Epithelial cell of esophagus (primary cell): ENCODE measurements at regions not wholly inside any gene's neighbourhood (a gene's known extent, or its start where the extent isn't known, plus 50 kb on each side); places are given as distances from the start of the nearest gene placed in this dataset.

Experiments
- DNase-seq: peaks from one replicate; pipeline ENCODE4 v3.0.0; 2010; ENCODE audit warnings: low read depth
- H3K4me3 ChIP-seq: 2 replicates; pipeline ENCODE4 v1.5.1; 2011; ENCODE audit warnings: mild to moderate bottlenecking, low read length, control low read depth
- CTCF ChIP-seq: IDR thresholded peaks from 2 replicates; pipeline ENCODE4 v1.5.1; 2011; ENCODE audit warnings: low read depth, mild to moderate bottlenecking, low read length, control low read depth, inconsistent platforms; ENCODE audit not compliant: insufficient read depth; ENCODE audit errors: missing control alignments

GRCh38 chr11:119904531-119905035 lies 175.6 kb upstream of the NECTIN1 start:
- no peak for DNase-seq
- H3K4me3 ChIP-seq: no peak overlapping the region
- TF ChIP-seq CTCF: no peak

- no peak for DNase-seq
- TF ChIP-seq CTCF: no peak
Measured at GRCh38 chr11:119903821-119904220, 174.8 kb upstream of the NECTIN1 start.

GRCh38 chr11:119903389-119903788 lies 174.4 kb upstream of the NECTIN1 start:
- no peak for DNase-seq
- no peak for TF ChIP-seq CTCF
- H3K4me3 ChIP-seq: no peak overlapping the region

More at GRCh38 chr11:119903821-119904220, 174.8 kb upstream of the NECTIN1 start:
- H3K4me3 ChIP-seq: no peak overlapping the region

GRCh38 chr11:119902656-119903231 lies 173.7 kb upstream of the NECTIN1 start:
- no peak overlapping the region for H3K4me3 ChIP-seq
- DNase-seq: no peak
- TF ChIP-seq CTCF: no peak

- no peak overlapping the region for H3K4me3 ChIP-seq
- no peak for DNase-seq
- TF ChIP-seq CTCF: no peak
Measured at GRCh38 chr11:119901657-119902577, 172.9 kb upstream of the NECTIN1 start.

- no peak for DNase-seq
- H3K4me3 ChIP-seq: no peak overlapping the region
- no peak for TF ChIP-seq CTCF
Measured at GRCh38 chr11:119899997-119900396, 171.0 kb upstream of the NECTIN1 start.

- DNase-seq: no peak
- H3K4me3 ChIP-seq: no peak overlapping the region
- TF ChIP-seq CTCF: no peak
Measured at GRCh38 chr11:119897576-119897975, 168.6 kb upstream of the NECTIN1 start.
